Stimulated activated CD8-positive, alpha-beta memory T cell treated with anti-CD3 and anti-CD28 coated beads, Interleukin-4, amount 100 ng/mL, for 48 hours (primary cell): ENCODE measurements at regions not wholly inside any gene's neighbourhood (a gene's known extent, or its start where the extent isn't known, plus 50 kb on each side); places are given as distances from the start of the nearest gene placed in this dataset.
A peak's percentile ranks its signal among the peaks of the same experiment; 100 is the strongest.

Experiments used
- DNase-seq: peaks from one replicate; pipeline ENCODE4 v3.0.0-alpha.2; 2020

- no peak for DNase-seq
Observed at GRCh38 chr4:128600410-128600809, 209.1 kb upstream of the JADE1 start.

DNA sequence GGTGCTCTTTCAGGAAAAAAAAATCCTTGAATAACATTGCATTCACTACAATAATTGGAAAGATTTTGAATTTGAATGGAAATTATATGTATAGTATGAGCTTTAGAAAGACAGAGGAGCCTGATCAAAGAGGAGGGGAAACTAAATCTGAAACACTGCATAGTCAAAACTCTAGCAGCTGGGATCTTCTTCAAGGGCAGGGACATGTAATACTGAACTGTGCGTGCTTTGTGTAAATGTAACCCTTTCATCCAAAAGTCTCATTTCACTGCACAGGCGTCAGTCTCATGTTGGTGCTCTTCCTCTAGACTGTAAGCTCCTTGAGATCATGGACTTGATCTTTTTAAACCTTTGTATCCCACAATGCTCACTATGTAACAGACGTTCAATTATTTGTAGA, 212.0 kb upstream of the JADE1 start:
- no peak for DNase-seq

DNA sequence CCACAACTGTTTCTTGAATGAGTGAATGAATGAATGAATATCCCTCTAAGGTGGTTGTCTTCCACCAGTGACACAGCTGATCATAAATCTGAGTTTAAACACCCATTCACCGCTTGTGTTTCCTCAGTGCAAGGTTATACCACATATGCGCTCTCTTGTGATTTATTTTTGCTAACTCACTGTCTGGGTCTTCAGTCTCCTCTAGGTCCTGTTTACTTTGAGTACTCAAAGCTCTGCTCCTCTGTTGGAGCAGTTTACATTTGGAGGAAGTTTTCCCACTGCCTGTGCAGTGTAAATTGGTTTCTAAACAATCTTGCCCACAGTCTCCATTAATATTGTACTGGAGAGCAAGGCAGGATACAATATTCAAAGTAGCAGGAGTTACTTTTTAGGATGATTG, 212.6 kb upstream of the JADE1 start:
- no peak for DNase-seq

GRCh38 chr4:128596115-128596514, 213.4 kb upstream of the JADE1 start:
- no peak for DNase-seq

DNA sequence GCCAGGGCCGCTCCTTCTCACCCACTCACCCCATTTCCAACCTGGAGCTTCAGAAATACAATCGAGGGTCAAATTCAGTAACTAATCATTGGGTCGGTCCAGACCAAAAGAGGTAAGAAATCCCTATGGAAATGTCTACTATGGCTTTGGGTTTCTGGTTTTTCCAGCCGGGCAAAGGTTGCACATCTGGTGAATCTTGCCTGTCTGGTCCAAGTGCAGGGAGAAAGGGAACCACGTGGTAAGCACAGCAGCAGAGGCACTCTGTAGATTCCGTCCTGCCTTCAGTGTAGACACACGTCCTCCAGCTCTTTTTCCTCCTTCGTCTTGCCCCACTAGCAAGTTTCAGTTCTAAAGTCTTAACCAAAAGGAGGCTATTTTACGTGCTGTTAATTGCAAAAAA, 218.0 kb upstream of the JADE1 start:
- no peak for DNase-seq

DNA sequence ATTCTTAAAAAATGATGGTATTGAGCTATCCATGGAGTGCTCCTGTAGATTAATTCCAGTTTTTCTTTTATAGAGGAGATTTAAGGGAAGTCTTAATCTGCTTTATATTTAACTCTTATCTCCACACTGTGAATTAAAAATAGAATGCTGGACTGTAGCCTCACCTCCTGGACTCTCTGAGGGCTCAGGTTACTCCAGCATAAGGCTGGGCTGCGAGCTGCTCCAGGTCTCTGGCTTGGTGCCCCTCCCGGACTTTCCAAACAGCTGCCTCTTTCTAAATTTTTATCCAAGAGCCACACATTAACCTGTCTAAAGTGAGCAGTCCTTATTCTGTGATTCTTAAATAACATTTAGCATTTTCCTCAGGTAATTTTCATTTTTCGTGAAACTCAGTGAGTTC, 218.7 kb upstream of the JADE1 start:
- no peak for DNase-seq

DNA sequence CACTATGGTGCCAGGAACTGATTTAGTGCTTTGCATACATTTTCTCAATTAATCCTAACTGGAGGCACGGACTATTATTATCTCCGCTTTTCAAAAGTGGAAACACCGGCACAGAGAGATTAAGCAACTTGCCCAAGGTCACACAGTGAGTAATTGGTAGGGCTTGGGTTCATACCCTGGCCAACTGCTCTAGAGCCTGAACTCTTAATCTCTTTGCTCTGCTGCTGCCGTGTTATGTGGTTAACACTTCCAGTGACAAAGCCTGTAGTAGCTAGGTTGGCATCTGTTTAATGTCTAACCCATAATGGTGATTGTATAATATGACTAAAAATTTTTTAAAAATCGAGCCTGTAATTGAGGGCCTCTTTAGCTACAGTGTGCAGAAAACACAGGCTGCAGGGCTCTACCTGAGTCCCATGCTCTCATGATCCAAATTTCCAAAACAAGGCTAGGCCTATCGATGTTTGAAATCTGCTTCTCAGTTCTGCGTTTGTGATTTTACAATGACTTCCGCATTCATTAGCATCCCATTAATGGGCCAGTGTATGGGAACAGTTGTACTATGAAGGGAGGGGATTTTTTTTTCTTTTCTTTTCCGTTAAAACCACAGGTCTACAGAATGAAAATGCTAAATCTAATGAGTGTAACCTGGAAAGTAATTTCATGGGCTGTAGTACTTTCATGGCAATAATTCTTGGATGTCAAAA, 219.3 kb upstream of the JADE1 start:
- DNase-seq, result no peak

GRCh38 chr4:128589384-128589965, 220.0 kb upstream of the JADE1 start:
- DNase-seq, result no peak

GRCh38 chr4:128587382-128587781, 222.1 kb upstream of the JADE1 start:
- no peak for DNase-seq

DNA sequence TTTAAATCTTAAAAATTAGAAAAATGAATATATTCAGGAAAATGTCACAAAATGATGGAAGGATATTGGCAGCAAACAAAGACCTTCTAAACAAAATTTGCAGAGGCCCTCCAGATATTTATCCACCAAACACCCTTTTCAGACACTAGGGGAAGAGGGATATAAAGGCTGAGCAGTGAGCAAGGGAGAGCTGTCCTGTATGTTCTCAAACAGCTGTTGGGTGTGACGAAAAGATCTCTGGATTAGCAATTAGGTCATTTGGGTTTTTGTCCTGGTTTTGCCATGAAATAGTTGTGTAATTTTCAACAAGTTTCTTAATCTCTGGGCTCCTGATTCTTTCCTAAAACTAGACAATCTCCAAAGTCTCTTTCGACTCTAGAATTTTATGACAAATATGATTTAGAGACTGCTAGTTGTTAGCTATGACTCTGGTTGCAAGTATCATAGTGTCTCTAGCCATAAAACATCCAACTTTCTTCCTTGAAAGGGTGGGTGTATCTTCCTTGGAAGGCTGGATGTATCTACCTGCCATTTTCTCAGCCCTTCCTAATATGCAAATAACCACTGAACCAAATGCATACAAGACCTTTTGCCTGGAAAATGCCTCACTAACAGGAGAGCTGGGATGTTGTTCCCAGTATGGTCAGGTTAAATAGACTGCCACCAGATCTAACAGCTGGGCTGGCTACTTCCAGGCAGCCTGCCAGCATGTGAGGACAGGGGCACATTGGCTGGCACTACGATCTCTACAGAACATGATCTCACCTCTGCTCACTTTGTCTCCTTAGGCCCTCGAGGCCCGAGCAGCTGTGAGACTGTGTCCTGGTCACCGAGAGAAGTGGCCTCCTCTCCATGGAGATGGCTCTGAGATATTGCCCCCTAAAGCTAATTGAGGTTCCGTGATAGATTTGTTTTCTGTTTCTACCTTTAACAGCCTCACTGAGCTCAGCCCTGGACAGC, 225.5 kb upstream of the JADE1 start:
- DNase-seq, result no peak

- DNase-seq, result no peak
Observed at GRCh38 chr4:128582427-128582870, 227.1 kb upstream of the JADE1 start.

- DNase-seq, result no peak
Observed at GRCh38 chr4:128579154-128579853, 230.2 kb upstream of the JADE1 start.

DNA sequence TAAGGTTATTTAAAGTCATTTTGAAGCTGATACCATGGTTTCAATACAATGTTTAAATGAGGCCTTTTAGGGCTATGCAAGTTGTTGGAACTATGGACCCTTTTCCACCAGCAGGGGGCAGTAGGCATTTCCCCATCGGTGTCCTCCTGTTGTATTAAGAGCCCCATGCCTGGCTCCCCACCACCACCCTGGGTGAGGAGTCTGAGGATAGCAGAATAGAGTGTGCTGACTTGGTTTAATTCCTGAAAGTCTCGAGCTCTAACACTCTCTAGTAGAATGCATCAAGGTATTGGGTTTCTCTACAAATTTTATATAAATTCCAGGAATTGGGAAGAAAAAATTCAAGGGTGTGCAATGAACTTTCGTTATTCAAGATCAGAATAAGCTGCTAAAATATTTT, 234.8 kb upstream of the JADE1 start:
- peak; percentile 87 for DNase-seq

- no peak for DNase-seq
Observed at GRCh38 chr4:128573781-128574508, 235.6 kb upstream of the JADE1 start.

DNA sequence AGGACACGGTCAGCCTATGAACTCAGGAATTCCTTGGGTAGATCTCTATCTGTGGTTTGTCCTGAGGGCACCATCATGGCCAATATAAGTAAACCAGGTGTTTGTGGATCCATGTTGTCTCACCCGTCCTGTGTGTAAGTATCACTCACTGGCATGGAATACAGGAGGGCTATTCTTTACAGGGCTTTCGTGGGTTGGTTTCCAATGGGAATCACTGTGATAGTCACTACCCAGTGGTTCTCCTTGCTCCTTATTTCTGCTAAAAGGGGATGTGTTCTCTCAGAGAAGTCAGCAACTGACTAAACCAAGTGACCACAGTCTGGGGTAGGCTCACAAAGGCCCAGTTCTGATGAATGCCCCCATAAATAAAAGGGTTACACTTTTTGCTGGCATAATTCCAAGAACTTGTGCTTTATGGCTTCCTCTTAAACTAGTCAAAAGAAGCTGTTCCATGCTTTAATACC, 236.7 kb upstream of the JADE1 start:
- DNase-seq, result no peak

- no peak for DNase-seq
Observed at GRCh38 chr4:128571747-128572146, 237.8 kb upstream of the JADE1 start.

DNA sequence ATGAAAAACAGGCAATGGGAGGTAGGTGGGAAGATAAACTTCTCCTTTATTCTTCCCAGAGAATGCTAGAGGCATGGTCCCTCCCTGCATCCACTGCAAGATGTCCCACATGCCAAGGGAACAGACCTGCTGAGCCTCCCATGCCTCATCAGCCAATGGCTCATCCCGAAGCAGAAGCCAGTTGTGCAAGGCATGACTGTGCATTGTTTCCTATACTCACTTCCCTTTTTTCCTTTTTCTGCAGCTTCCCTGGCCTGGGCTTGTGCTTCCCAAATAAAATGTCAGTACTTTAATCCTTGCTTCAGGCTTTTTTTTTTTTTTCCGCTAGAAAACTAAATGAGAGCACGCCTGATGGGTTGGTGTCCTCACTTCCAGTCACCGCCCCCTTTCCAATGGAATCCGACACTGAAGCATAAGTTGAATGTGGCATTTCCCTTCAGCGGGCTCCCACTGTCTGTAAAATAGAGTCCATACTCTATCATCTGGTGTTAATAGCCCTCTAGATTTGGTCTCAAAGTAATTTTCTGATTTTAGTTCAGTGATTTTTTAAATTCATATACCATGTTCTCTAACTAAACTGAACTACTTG, 239.0 kb upstream of the JADE1 start:
- DNase-seq, result no peak

DNA sequence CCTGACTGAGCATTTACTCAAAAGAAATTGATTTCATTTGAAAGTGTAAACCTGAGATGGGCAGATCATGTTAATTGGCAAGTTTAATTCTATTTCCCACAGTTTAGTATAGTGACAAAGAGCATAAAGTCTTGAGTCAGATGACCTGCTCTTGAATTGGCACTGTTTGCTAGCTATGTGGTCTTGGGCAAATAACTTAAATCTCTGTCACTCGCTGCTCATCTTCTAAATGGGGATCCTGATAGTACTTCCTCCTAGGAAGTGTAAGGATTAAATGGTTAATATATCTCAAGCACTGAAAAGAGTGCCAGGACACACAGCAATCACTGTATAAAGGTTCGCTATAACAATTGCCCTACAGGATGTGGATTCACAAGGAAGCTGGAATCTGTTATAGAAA, 242.8 kb upstream of the JADE1 start:
- DNase-seq, result no peak

- DNase-seq, result peak; percentile 36
Observed at GRCh38 chr4:128565565-128566186, 243.8 kb upstream of the JADE1 start.

GRCh38 chr4:128565054-128565453, 244.4 kb upstream of the JADE1 start:
- DNase-seq, result no peak

GRCh38 chr4:128564081-128564630, 245.3 kb upstream of the JADE1 start:
- DNase-seq, result no peak
